SK-N-SH (cell line): ENCODE measurements at regions not wholly inside any gene's neighbourhood (a gene's known extent, or its start where the extent isn't known, plus 50 kb on each side); places are given as distances from the start of the nearest gene placed in this dataset.

Experiments used
- CTCF ChIA-PET: fragments of 300-600, 350-600 bp; formaldehyde crosslinking; extraction: SDS; loops from one replicate; lab custom pipeline; 2021; lab: Yijun Ruan, JAX
- POLR2A ChIA-PET: fragments of 350-600 bp; sonication (Branson Sonifier 250); formaldehyde crosslinking; extraction: SDS; loops from one replicate; lab custom pipeline; 2020; ENCODE audit warnings: antibody characterized with exemption, inconsistent platforms; lab: Yijun Ruan, JAX
- DNase-seq: peaks from one replicate; pipeline ENCODE4 v3.0.0; 2012
- H2AFZ ChIP-seq: fragments of 200-600 bp; sonication (generic); 2 replicates; pipeline ENCODE4 v1.8.1; 2016; ENCODE audit warnings: antibody characterized with exemption, mild to moderate bottlenecking, low read depth
- H3F3A ChIP-seq: fragments of 200-600 bp; sonication (generic); replicated peaks from 2 replicates; pipeline ENCODE3; 2016; ENCODE audit warnings: antibody characterized with exemption, mild to moderate bottlenecking; ENCODE audit not compliant: insufficient read depth
- H3K27ac ChIP-seq, 2 experiments: fragments of 200-500 bp in 1 of 2; fragments of 200-600 bp in 1 of 2; sonication (Bioruptor generic) in 1 of 2; sonication (generic), shearing (Covaris generic) in 1 of 2; 2 replicates each; pipeline versions ENCODE4 v1.5.1 to v1.6.1; 2014 to 2016; ENCODE audit warnings: low read depth in 2 of 2, inconsistent platforms in 1 of 2, low read length in 1 of 2, mild to moderate bottlenecking in 1 of 2, mixed read lengths in 1 of 2
- H3K27me3 ChIP-seq: fragments of 200-600 bp; sonication (generic), shearing (Covaris generic); 2 replicates; pipeline ENCODE4 v1.6.1; 2016; ENCODE audit warnings: mixed run types; ENCODE audit not compliant: insufficient read depth
- H3K36me3 ChIP-seq, 2 experiments: fragments of 200-500 bp in 1 of 2; fragments of 200-600 bp in 1 of 2; sonication (Bioruptor generic) in 1 of 2; sonication (generic) in 1 of 2; replicated peaks in 1 of 2; 2 replicates each; pipeline versions ENCODE3 to v1.5.1; 2014 to 2016; ENCODE audit warnings: low read length in 1 of 2, mild to moderate bottlenecking in 1 of 2; ENCODE audit not compliant: insufficient read depth in 2 of 2, control insufficient read depth in 1 of 2
- H3K4me1 ChIP-seq, 2 experiments: fragments of 200-500 bp in 1 of 2; fragments of 200-600 bp in 1 of 2; sonication (Bioruptor generic) in 1 of 2; sonication (generic), shearing (Covaris generic) in 1 of 2; 2 replicates each; pipeline versions ENCODE4 v1.5.1 to v1.6.1; 2014 to 2016; ENCODE audit warnings: low read depth in 1 of 2, low read length in 1 of 2, mixed run types in 1 of 2; ENCODE audit not compliant: insufficient read depth in 2 of 2, control insufficient read depth in 1 of 2
- H3K4me2 ChIP-seq: fragments of 200-600 bp; sonication (generic), shearing (Covaris generic); 2 replicates; pipeline ENCODE4 v1.6.1; 2017; ENCODE audit warnings: mixed run types
- H3K4me3 ChIP-seq, 2 experiments: fragments of 200-500 bp in 1 of 2; fragments of 200-600 bp in 1 of 2; sonication (Bioruptor generic) in 1 of 2; sonication (generic), shearing (Covaris generic) in 1 of 2; 2 replicates each; pipeline versions ENCODE4 v1.5.1 to v1.8.1; 2014 to 2016; ENCODE audit warnings: low read depth in 2 of 2, inconsistent platforms in 1 of 2, low read length in 1 of 2, mild to moderate bottlenecking in 1 of 2, mixed read lengths in 1 of 2, moderate library complexity in 1 of 2
- H3K79me2 ChIP-seq: fragments of 200-600 bp; sonication (generic); 2 replicates; pipeline ENCODE4 v1.8.1; 2017; ENCODE audit warnings: mild to moderate bottlenecking; ENCODE audit not compliant: insufficient read depth
- H3K9ac ChIP-seq: fragments of 200-600 bp; sonication (generic); 2 replicates; pipeline ENCODE4 v1.6.1; 2017; ENCODE audit warnings: mixed run types
- H3K9me2 ChIP-seq: fragments of 200-600 bp; sonication (generic); 2 replicates; pipeline ENCODE4 v1.6.1; 2017; ENCODE audit warnings: mixed run types
- H3K9me3 ChIP-seq: fragments of 200-600 bp; sonication (generic); 2 replicates; pipeline ENCODE4 v1.6.1; 2017; ENCODE audit warnings: mixed run types, mild to moderate bottlenecking, moderate library complexity
- H4K20me1 ChIP-seq: fragments of 200-600 bp; sonication (generic); 2 replicates; pipeline ENCODE4 v1.6.1; 2017; ENCODE audit warnings: mild to moderate bottlenecking, mixed run types; ENCODE audit not compliant: insufficient read depth
- ELF1 ChIP-seq: IDR thresholded peaks from 2 replicates; pipeline ENCODE4 v1.4.0; 2012
- EP300 ChIP-seq, 2 experiments: IDR thresholded peaks; 2 replicates each; pipeline versions ENCODE4 v1.4.0 to v1.6.1; 2012; ENCODE audit warnings: borderline replicate concordance in 1 of 2, low read depth in 1 of 2, low read length in 1 of 2
- EZH2phosphoT487 ChIP-seq: fragments of 200-600 bp; sonication (generic); IDR thresholded peaks from 2 replicates; pipeline ENCODE4 v1.6.1; 2017; ENCODE audit warnings: low read depth, mixed run types, mild to moderate bottlenecking, antibody characterized with exemption, moderate library complexity, borderline replicate concordance
- FOSL2 ChIP-seq: IDR thresholded peaks from 2 replicates; pipeline ENCODE4 v1.4.0; 2012; ENCODE audit warnings: low read depth, mild to moderate bottlenecking, moderate library complexity, borderline replicate concordance
- GABPA ChIP-seq: IDR thresholded peaks from 2 replicates; pipeline ENCODE4 v1.4.0; 2012; ENCODE audit warnings: low read depth, mild to moderate bottlenecking
- GATA2 ChIP-seq: sonication (generic); formaldehyde crosslinking; IDR thresholded peaks from 2 replicates; pipeline ENCODE4 v1.5.0; 2020; ENCODE audit warnings: mild to moderate bottlenecking, missing genetic modification reagents
- NFIC ChIP-seq: IDR thresholded peaks from 2 replicates; pipeline ENCODE4 v1.4.0; 2012; ENCODE audit warnings: borderline replicate concordance
- RAD21 ChIP-seq: IDR thresholded peaks from 2 replicates; pipeline ENCODE4 v1.6.1; 2012; ENCODE audit warnings: mild to moderate bottlenecking, low read length
- RCOR1 ChIP-seq: fragments of 150-350 bp; IDR thresholded peaks from 2 replicates; pipeline ENCODE4 v1.6.1; 2017; ENCODE audit warnings: antibody characterized with exemption, low read length
- SIN3A ChIP-seq: IDR thresholded peaks from 2 replicates; pipeline ENCODE4 v1.6.1; 2012; ENCODE audit warnings: low read depth, mild to moderate bottlenecking, low read length, moderate library complexity, borderline replicate concordance
- TAF1 ChIP-seq: IDR thresholded peaks from 2 replicates; pipeline ENCODE4 v1.6.1; 2012; ENCODE audit warnings: low read depth, mild to moderate bottlenecking, low read length, moderate library complexity, borderline replicate concordance
- TCF12 ChIP-seq: IDR thresholded peaks from 2 replicates; pipeline ENCODE4 v1.4.0; 2012
- TEAD4 ChIP-seq: IDR thresholded peaks from 2 replicates; pipeline ENCODE4 v1.4.0; 2012; ENCODE audit warnings: mild to moderate bottlenecking, borderline replicate concordance; ENCODE audit not compliant: insufficient read depth
- WGBS: methylation state at CpG from one replicate; pipeline ENCODE4 v1.1.6; 2017; ENCODE audit warnings: low lambda C conversion rate; 5-methylcytosine and 5-hydroxymethylcytosine counted together
- TF ChIP-seq, protein P1 (sequence below): fragments of 150-350 bp; IDR thresholded peaks from 2 replicates; pipeline ENCODE4 v1.6.1; 2016; ENCODE audit warnings: mild to moderate bottlenecking, low read depth, low read length
- TF ChIP-seq, protein P2 (sequence below): IDR thresholded peaks from 2 replicates; pipeline ENCODE4 v1.6.1; 2012; ENCODE audit warnings: mild to moderate bottlenecking, low read depth, low read length, moderate library complexity

DNA sequence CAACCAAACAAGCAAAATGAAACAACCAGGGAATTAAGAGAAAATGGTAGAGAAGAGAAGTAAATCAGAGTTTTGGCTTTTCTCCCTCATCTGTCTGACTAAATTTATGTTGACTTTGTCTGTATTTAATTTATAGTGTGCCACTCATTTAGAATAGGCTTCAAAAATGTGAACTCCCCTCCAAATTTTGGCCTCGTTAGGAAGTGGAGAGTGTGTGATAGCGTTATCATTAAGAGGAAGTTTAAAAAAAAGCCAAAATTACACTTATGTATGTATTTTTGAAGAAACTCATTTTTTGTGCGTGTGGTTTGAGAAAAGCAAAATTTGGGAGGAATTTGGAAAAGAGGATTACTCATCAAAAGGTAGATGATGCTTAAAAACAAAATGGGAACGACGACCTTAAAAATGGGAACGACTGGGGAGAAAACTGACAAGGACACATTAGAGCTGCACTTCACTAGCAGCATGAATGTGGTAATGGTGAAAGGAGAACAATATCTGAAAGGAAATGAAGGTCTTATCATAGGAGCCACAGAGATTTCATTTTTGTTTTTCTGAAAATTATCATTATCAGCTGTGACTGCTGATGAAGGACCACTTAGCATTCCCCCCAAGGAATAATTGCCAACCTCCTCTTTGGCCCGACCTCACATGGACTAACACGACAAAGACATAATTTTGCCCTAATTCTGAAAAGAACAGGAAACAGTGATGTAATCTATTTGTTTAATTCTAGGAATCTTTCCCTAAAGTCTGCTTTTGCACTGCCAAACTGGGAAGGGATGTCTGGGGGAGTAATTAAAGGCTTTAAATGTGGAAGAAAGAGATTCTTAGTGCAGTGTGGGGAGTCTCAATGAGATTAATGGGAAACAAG is 163.2 kb upstream of the P2RY1 start:
- no peaks in the 10 kb centered on the region for H3F3A ChIP-seq
- H2AFZ ChIP-seq = no peak overlapping the region
- ChIA-PET POLR2A (no interaction called here), CTCF (no interaction called here)
- H3K27ac ChIP-seq = no peak overlapping the region
- no peaks in the 10 kb centered on the region for H3K9me2 ChIP-seq
- no peaks in the 10 kb centered on the region for H3K36me3 ChIP-seq
- no peaks in the 10 kb centered on the region for H3K9me3 ChIP-seq
- no peaks in the 10 kb centered on the region for H3K79me2 ChIP-seq
- H4K20me1 ChIP-seq = no peaks in the 10 kb centered on the region
- no peaks in the 10 kb centered on the region; the same call in 1 of the 2 replicates for H3K27me3 ChIP-seq
- 34% methylated on average over 8 of the region's 8 CpGs for WGBS
- H3K9ac ChIP-seq = no peak overlapping the region
- TF ChIP-seq TAF1 = no peak
- no peak for TF ChIP-seq GABPA
- no peak for TF ChIP-seq FOSL2
- TF ChIP-seq RAD21 = no peak
- TF ChIP-seq RCOR1 = no peak
- no peak for TF ChIP-seq TCF12
- no peak for TF ChIP-seq ELF1
- TF ChIP-seq EP300 (IDR thresholded peaks at IDR 0.05; ENCODE audit: borderline replicate concordance in 1 of 2, low read depth in 1 of 2, low read length in 1 of 2) = no peak
- TF ChIP-seq GATA2 (CRISPR knock-in tag) = no peak
- TF ChIP-seq, protein P1, sequence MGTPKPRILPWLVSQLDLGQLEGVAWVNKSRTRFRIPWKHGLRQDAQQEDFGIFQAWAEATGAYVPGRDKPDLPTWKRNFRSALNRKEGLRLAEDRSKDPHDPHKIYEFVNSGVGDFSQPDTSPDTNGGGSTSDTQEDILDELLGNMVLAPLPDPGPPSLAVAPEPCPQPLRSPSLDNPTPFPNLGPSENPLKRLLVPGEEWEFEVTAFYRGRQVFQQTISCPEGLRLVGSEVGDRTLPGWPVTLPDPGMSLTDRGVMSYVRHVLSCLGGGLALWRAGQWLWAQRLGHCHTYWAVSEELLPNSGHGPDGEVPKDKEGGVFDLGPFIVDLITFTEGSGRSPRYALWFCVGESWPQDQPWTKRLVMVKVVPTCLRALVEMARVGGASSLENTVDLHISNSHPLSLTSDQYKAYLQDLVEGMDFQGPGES = no peak
- TF ChIP-seq SIN3A = no peak
- no peak for TF ChIP-seq NFIC
- TF ChIP-seq, protein P2, sequence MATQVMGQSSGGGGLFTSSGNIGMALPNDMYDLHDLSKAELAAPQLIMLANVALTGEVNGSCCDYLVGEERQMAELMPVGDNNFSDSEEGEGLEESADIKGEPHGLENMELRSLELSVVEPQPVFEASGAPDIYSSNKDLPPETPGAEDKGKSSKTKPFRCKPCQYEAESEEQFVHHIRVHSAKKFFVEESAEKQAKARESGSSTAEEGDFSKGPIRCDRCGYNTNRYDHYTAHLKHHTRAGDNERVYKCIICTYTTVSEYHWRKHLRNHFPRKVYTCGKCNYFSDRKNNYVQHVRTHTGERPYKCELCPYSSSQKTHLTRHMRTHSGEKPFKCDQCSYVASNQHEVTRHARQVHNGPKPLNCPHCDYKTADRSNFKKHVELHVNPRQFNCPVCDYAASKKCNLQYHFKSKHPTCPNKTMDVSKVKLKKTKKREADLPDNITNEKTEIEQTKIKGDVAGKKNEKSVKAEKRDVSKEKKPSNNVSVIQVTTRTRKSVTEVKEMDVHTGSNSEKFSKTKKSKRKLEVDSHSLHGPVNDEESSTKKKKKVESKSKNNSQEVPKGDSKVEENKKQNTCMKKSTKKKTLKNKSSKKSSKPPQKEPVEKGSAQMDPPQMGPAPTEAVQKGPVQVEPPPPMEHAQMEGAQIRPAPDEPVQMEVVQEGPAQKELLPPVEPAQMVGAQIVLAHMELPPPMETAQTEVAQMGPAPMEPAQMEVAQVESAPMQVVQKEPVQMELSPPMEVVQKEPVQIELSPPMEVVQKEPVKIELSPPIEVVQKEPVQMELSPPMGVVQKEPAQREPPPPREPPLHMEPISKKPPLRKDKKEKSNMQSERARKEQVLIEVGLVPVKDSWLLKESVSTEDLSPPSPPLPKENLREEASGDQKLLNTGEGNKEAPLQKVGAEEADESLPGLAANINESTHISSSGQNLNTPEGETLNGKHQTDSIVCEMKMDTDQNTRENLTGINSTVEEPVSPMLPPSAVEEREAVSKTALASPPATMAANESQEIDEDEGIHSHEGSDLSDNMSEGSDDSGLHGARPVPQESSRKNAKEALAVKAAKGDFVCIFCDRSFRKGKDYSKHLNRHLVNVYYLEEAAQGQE = no peak
- no peak for TF ChIP-seq EZH2phosphoT487
- no peak for TF ChIP-seq TEAD4
- H3K4me3 ChIP-seq = no peak overlapping the region
- DNase-seq = no peak
- no peak overlapping the region for H3K4me2 ChIP-seq
- peaks cover 0 to 3% of the 10 kb centered on the region in 2 experiments; a peak in 1 of 4 replicates for H3K4me1 ChIP-seq
